Anterior cingulate cortex (tissue), 58 donors: ENCODE measurements at regions not wholly inside any gene's neighbourhood (a gene's known extent, or its start where the extent isn't known, plus 50 kb on each side); places are given as distances from the start of the nearest gene placed in this dataset.

ENCODE experiments used
- DNase-seq, 58 donors: peaks; one replicate each; lab custom pipeline; 2025; lab: John Stamatoyannopoulos, UW

- no peak for DNase-seq
These were observed 53.1 kb upstream of the PCGF5 start for GRCh38 chr10:91167406-91167805.

- no peak for DNase-seq
These were observed 50.0 kb upstream of the PCGF5 start for GRCh38 chr10:91170418-91170817.
